Iris pigment epithelial cell (primary cell): ENCODE measurements at regions not wholly inside any gene's neighbourhood (a gene's known extent, or its start where the extent isn't known, plus 50 kb on each side); places are given as distances from the start of the nearest gene placed in this dataset.

Source experiments
- DNase-seq: peaks from one replicate; pipeline ENCODE4 v3.0.0-alpha.2; 2011; ENCODE audit warnings: low read depth

DNA sequence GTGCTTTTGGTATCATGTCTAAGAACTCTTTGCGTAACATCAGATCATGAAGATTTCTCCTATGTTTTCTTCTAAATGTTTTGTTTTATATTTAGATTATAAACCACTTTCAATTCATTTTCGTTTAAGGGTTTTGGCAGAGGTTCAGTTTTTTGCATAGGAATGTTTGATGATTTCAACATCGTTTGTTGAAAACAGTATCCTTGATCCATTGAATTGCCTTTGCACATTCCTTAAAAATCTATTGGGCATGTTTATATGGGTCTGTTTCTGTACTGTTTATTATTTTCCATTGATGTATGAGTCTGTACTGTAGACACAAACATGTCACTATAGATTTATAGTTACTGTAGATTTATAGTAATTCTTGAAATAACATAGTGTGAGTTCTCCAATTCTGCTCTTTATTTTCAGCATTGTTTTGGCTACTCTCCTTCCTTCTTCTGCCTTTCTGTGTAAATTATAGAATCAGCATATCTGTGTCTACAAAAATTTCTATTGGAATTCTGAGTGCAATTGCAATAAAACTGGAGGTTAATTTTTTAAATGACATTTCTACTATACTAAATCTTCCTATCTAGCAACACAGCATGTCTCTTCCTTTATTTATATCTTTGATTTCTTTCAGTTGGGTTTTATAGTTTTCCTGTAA is 374.0 kb downstream of the SV2B start:
- peak; percentile 17 for DNase-seq

- no peak for DNase-seq
Observed at GRCh38 chr15:91476861-91477260, 376.6 kb upstream of the SLCO3A1 start.

DNA sequence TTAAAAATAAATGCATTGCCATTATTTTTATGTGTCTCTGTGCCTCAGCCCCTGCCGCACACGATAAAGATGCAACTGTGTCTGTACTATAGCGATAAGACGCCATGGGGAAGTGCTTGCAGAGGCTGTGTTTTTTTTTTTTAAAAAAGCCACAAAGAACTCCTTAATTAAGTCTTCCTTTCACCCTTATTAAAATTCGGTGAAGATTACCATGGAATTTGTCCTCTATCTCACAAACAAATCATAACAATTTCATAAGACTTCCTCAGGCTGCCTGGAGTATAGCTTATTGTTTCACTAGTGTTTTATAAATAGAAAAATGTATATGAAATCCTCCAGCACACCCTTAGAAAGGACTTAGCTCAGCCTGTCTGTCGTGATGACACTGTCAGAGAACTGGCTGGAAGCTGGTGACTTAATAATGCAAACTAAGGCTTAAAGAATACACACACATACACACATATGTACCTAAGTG is 374.8 kb upstream of the SLCO3A1 start:
- no peak for DNase-seq

GRCh38 chr15:91480426-91480825 is 373.1 kb upstream of the SLCO3A1 start:
- no peak for DNase-seq

- DNase-seq, result no peak
Observed at GRCh38 chr15:91482799-91483198, 370.7 kb upstream of the SLCO3A1 start.

- no peak for DNase-seq
Observed at GRCh38 chr15:91484141-91484540, 369.4 kb upstream of the SLCO3A1 start.

GRCh38 chr15:91488452-91488851 is 365.1 kb upstream of the SLCO3A1 start:
- no peak for DNase-seq

DNA sequence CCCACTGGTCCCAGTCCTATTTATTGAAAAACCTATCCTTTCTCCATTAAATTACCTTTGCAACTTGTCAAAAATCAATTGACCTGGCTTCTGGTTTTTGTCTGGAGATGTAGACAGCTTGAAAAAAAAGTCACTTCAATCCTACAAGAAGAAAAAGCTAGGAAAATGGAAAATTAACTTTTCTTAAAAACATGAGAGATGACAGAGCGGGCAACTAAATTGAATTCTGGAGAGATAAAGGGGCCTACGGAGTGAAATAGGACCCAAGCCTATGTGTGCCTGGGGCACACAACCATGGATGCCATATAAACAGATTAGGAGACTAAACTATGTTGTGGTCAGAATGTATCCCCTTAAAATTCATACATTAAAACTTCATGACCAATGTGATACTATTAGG is 363.3 kb upstream of the SLCO3A1 start:
- no peak for DNase-seq

GRCh38 chr15:91491101-91491950 is 362.2 kb upstream of the SLCO3A1 start:
- DNase-seq, result peak; percentile 27

GRCh38 chr15:91496754-91497691 is 356.5 kb upstream of the SLCO3A1 start:
- no peak for DNase-seq

- DNase-seq, result no peak
Observed at GRCh38 chr15:91498046-91498748, 355.3 kb upstream of the SLCO3A1 start.

DNA sequence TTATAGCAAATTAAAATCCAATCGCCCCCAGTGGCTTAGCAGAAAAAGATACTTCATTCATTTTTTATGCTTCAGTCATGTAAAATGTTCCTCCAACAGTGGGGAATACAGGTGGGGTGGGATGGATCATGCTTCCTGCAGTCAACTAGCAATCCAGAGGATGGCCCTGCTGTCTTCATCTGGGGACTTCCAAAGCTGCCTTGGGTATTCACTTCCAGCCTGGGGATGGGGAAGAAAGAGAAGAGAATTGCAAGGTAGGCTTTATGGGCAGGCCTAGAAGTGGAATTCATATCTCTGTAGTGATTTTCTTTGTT is 354.8 kb upstream of the SLCO3A1 start:
- DNase-seq, result no peak

DNA sequence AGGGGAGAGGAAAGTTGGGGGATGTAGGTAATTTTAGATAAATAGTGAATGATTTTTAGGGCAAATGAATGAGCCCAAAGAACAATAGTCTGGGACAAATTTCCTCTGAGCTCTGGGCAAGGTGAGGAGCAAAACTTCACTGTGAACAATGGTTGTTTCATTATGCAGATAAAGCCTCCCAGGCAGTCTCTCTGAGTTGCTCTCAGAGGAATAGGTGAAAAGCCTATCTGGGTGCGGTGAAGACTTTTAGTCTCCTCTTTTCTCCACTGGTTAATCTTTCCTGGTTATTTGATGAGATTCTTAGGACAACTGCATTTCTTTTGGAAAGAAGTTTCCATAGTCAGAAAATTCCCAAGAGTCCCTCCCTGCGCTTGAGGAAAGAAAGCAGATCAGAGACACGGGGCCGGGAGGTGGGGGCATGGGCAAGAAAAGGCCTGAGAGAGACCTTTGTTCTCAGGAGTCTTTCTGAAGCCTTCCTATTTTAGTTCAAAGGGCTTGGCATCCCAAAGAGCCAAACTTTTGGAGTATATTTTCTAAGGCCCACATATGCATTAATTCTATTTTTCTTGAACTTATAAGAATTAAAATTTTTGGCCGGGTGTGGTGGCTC is 353.6 kb upstream of the SLCO3A1 start:
- no peak for DNase-seq

- peak; percentile 61 for DNase-seq
Observed at GRCh38 chr15:91508633-91509032, 344.9 kb upstream of the SLCO3A1 start.

DNA sequence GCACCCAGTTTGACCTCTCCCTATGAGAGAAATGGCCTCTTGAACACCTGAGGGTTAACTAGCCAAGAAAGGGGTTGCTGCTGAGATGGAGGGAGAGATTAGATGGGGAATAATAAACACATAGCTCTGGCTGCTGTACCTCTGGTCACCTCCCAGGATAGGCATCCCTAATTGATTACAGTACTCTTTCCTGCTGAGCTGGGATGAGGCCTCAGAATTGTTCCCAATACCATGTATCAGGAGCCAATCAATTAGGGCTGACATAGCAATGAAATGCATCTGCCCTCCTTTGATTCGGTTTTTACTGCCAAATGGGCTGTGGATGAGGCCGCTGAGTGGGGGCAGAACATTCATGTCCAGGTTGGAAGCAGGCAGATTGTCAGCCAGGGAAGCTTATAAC is 339.4 kb upstream of the SLCO3A1 start:
- no peak for DNase-seq

DNA sequence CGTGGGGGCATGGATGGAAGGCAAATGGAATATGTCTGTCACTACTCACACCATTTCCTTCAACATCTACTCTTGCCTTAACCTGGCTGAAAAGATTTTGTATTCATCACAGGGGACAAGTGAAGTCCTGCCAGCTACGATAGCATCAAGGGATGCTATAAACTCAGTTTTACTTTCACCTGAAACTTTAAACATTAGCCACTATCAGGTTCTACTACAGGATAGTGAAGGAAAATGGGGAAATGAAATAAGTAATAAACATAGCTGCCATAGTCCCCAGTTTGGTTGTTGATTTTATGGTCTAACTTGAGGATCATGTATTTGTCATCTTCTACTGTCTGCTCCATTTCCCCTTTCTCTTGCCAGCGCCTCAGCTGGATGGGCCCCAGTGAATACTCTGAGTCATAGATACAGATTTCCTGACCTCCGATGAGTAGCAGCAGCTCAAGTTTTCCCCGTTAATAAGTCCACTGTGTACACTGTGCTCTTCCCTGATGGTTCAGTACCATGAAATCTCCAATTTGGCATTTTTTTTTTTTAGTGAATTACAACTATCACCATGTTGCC is 338.2 kb upstream of the SLCO3A1 start:
- peak; percentile 93 for DNase-seq

GRCh38 chr15:91516866-91517265 is 336.6 kb upstream of the SLCO3A1 start:
- DNase-seq, result no peak

- peak; percentile 77 for DNase-seq
Observed at GRCh38 chr15:91517491-91518200, 335.9 kb upstream of the SLCO3A1 start.

DNA sequence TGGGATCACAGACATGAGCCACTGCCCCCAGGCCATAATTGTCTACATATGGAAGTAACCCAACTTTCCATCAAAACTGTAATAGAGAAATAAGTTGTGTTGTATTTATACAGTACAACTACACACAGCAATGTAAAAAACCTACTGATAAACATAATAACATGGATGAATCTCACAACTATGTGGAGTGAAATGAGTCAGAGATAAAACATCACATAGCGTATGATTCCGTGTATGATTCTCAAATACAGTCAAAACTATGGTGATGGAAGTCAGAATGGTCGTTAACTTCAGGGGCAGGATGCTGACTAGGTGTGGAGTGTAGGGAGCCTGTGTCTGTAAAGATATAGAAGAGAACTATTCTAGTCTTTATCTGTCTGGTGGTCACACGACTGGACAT is 332.7 kb upstream of the SLCO3A1 start:
- DNase-seq, result peak; percentile 61

DNA sequence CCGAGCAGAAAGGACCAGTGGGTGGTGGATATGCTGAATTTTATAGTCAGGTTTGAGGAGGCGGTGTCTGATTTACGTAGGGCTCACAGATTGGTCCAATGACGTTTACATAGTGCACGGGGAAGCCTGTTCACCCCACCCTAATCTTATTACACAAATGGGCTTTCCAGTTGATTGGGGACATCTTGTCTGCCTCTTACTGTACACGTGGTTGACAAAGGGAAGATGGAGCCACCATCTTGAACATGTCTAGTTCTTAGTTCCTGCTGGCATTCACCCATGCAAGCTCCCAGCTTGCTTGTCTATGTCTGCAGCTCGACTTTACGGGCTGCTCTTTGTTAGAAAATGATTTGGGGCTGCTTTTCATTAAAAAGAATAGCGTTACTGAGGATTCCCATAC is 332.0 kb upstream of the SLCO3A1 start:
- DNase-seq, result no peak
